MCF 10A (cell line): ENCODE measurements at regions not wholly inside any gene's neighbourhood (a gene's known extent, or its start where the extent isn't known, plus 50 kb on each side); places are given as distances from the start of the nearest gene placed in this dataset.

Experiments used
- BruUV-seq: library from RNA; stranded (reverse); fragments of 400-500 nt; replicated peaks from 2 replicates; lab custom pipeline; 2021; lab: Mats Ljungman, UMichigan
- CTCF ChIA-PET: fragments of 300-600 bp; sonication (Branson Sonifier 250); formaldehyde crosslinking; extraction: SDS; loops from one replicate; lab custom pipeline; 2021; ENCODE audit warnings: antibody characterized with exemption, inconsistent platforms; lab: Yijun Ruan, JAX
- POLR2A ChIA-PET: fragments of 300-600, 350-650 bp; sonication (Branson Sonifier 250); formaldehyde crosslinking; extraction: SDS; loops from one replicate; lab custom pipeline; 2020; ENCODE audit warnings: antibody characterized with exemption, inconsistent platforms; lab: Yijun Ruan, JAX
- DNase-seq: peaks from one replicate; pipeline ENCODE4 v3.0.0-alpha.2; 2018; ENCODE audit not compliant: unreplicated experiment
- H3K27ac Mint-ChIP-seq: one replicate; pipeline ENCODE4 v1.8.0; 2022; ENCODE audit warnings: mild to moderate bottlenecking, low read depth, mixed read lengths; ENCODE audit not compliant: unreplicated experiment
- H3K27me3 Mint-ChIP-seq: one replicate; pipeline ENCODE4 v1.8.0; 2022; ENCODE audit warnings: mixed read lengths; ENCODE audit not compliant: insufficient read depth, unreplicated experiment
- H3K36me3 Mint-ChIP-seq: one replicate; pipeline ENCODE4 v1.8.0; 2022; ENCODE audit warnings: mild to moderate bottlenecking, moderate library complexity, mixed read lengths; ENCODE audit not compliant: insufficient read depth, unreplicated experiment
- H3K4me1 Mint-ChIP-seq: one replicate; pipeline ENCODE4 v1.8.0; 2022; ENCODE audit warnings: mixed read lengths; ENCODE audit not compliant: insufficient read depth, unreplicated experiment
- H3K4me3 Mint-ChIP-seq: one replicate; pipeline ENCODE4 v1.8.0; 2022; ENCODE audit warnings: mild to moderate bottlenecking, moderate library complexity, mixed read lengths; ENCODE audit not compliant: unreplicated experiment
- H3K9me3 Mint-ChIP-seq: one replicate; pipeline ENCODE4 v1.8.0; 2022; ENCODE audit warnings: mixed read lengths; ENCODE audit not compliant: unreplicated experiment
- intact Hi-C: fragments of 100-400 bp; cut with micrococcal nuclease; formaldehyde crosslinking; loops from 2 replicates; pipeline ENCODE4 v1.14.1; 2022
- TF ChIP-seq, protein P1 (sequence below): fragments of 200-600 bp; IDR thresholded peaks from one replicate; pipeline ENCODE4 v1.8.0; 2022; ENCODE audit warnings: antibody characterized with exemption, mild to moderate bottlenecking; ENCODE audit not compliant: unreplicated experiment

DNA sequence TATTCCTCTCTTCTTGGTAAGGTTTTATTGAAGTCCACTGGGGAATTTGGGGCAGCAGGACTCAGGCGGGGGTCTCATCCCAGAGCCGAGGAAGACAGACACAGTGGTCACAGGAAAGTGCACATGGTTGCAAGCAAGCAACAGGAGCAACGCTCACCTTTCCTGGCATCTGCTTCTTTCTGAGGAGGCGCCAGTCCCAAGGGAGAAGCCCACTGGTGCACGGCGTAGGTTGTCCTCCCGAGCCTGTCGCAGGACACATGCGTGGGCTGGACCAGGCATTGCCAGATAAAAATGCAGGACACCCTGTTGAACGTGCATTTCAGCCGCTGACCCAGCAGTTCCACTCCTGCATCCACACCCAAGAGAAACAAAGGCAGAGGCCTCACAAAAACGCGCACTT is 72.4 kb upstream of the OLFM1 start:
- DNase-seq = no peak
- CTCF ChIA-PET = interaction anchor here (0.6 to 1.1 kb wide), 2 partner anchors 491 to 849 kb away, joined by 3 read pairs; no protein-coding TSS in a partner anchor
- Mint-ChIP-seq H3K27ac (no peak overlapping the region), H3K4me1 (no peaks in the 10 kb centered on the region), H3K27me3 (peaks cover 66% of the 10 kb centered on the region), H3K9me3 (no peaks in the 10 kb centered on the region), H3K36me3 (no peaks in the 10 kb centered on the region), H3K4me3 (no peak overlapping the region)
- POLR2A ChIA-PET = interaction anchor here (0.7 kb wide), 1 partner anchor 12 kb away, joined by 3 read pairs; no protein-coding TSS in a partner anchor
- intact Hi-C loops = no loop called here
- TF ChIP-seq, protein P1, sequence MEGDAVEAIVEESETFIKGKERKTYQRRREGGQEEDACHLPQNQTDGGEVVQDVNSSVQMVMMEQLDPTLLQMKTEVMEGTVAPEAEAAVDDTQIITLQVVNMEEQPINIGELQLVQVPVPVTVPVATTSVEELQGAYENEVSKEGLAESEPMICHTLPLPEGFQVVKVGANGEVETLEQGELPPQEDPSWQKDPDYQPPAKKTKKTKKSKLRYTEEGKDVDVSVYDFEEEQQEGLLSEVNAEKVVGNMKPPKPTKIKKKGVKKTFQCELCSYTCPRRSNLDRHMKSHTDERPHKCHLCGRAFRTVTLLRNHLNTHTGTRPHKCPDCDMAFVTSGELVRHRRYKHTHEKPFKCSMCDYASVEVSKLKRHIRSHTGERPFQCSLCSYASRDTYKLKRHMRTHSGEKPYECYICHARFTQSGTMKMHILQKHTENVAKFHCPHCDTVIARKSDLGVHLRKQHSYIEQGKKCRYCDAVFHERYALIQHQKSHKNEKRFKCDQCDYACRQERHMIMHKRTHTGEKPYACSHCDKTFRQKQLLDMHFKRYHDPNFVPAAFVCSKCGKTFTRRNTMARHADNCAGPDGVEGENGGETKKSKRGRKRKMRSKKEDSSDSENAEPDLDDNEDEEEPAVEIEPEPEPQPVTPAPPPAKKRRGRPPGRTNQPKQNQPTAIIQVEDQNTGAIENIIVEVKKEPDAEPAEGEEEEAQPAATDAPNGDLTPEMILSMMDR = no peak
- no TSS peak for BruUV-seq

DNA sequence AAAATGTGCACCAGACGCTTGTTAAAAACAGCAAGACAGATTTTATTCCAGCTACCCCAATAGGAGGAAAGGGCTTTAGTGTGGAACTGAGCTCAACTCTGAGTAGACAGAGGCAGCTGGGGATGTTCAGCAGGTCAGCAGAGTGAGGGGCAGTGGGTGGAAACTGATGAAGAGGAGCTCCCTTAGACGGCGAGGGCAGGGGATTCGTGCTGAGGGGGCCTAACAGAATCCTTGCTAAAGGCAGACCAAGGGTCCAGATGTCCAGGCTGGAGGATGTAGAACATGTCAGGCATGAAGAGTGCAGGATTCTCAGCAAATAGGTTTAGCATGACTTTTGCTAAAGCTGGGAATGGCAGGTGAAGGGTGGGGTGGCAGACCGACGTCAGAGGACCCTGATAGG is 71.9 kb upstream of the OLFM1 start:
- Mint-ChIP-seq H3K36me3 (no peaks in the 10 kb centered on the region), H3K27me3 (peaks cover 66% of the 10 kb centered on the region), H3K4me1 (no peaks in the 10 kb centered on the region), H3K4me3 (no peak overlapping the region), H3K9me3 (no peaks in the 10 kb centered on the region), H3K27ac (no peak overlapping the region)
- ChIA-PET POLR2A (no interaction called here), CTCF (interaction anchor here (1.0 to 1.1 kb wide), 2 partner anchors 237 to 848 kb away, joined by 3 to 4 read pairs; no protein-coding TSS in a partner anchor)
- TF ChIP-seq, protein P1 = no peak
- DNase-seq = no peak
- intact Hi-C loops = no loop called here
- BruUV-seq = no TSS peak

DNA sequence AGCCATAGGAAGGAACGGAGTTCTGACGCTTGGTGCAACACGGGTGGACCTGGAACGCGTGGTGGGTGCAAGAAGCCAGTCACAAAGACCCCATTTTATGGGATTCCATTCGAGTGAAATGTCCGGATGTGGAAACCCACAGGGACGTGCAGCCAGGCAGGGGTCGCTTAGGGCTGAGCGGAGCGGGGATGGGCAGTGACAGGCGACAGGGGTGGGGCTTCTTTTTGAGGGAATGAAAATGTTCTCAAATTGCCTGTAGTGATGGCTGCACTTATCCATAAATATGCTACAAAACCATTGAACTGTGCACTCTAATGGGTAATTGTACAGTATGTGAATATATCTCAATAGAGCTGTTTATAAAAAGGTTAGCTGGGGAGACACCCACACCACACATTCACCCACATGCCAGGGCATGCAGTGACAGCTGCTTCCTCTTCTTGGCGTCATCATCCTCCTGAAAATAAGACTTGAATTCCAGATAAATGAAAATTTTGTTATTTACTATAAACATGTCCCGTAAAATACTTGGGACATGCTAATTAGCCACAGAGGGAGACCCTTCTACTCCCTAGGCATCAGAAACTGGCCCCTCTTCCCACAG is 71.3 kb upstream of the OLFM1 start:
- Mint-ChIP-seq H3K36me3 (no peaks in the 10 kb centered on the region), H3K27me3 (peaks cover 66% of the 10 kb centered on the region), H3K27ac (no peak overlapping the region), H3K9me3 (no peaks in the 10 kb centered on the region), H3K4me1 (no peaks in the 10 kb centered on the region), H3K4me3 (no peak overlapping the region)
- ChIA-PET POLR2A (interaction anchor here (0.6 kb wide), 1 partner anchor 40 kb away, joined by 4 read pairs; no protein-coding TSS in a partner anchor), CTCF (interaction anchor here (0.6 to 1.0 kb wide), 3 partner anchors 238 to 999 kb away, joined by 3 to 4 read pairs (median 4); no protein-coding TSS in a partner anchor)
- BruUV-seq = no TSS peak
- no peak for DNase-seq
- TF ChIP-seq, protein P1 = no peak
- intact Hi-C loops = no loop called here

DNA sequence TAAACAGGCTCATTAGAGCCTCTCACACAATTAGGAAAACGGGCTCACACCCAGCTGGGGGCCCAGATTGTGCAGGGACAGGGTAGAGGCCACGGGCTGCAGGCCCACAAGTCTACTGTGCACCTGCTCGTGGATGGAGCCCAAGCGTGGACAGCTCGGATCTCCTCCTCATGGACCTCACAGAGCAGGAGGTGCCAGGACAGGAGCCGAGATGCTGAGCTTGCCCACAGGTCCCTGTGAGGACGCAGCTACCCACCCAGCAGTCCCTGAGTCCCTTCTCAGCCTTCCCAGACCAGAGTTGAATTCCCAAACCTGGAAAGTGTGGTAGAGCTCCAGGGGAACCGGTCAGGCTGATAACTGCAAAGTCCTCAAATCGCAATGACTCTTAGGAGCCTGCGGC is 70.6 kb upstream of the OLFM1 start:
- DNase-seq = no peak
- intact Hi-C loops = no loop called here
- Mint-ChIP-seq H3K36me3 (no peaks in the 10 kb centered on the region), H3K9me3 (no peaks in the 10 kb centered on the region), H3K27ac (no peak overlapping the region), H3K4me3 (no peak overlapping the region), H3K27me3 (peaks cover 66% of the 10 kb centered on the region), H3K4me1 (no peaks in the 10 kb centered on the region)
- ChIA-PET POLR2A (interaction anchor here (0.6 kb wide), 1 partner anchor 39 kb away, joined by 4 read pairs; no protein-coding TSS in a partner anchor), CTCF (interaction anchor here (0.6 kb wide), 3 partner anchors 9 to 1000 kb away, joined by 3 to 4 read pairs (median 3); no protein-coding TSS in a partner anchor)
- BruUV-seq = no TSS peak
- TF ChIP-seq, protein P1 = no peak
